Neural progenitor cell (in vitro differentiated cells): ENCODE measurements at regions not wholly inside any gene's neighbourhood (a gene's known extent, or its start where the extent isn't known, plus 50 kb on each side); places are given as distances from the start of the nearest gene placed in this dataset.
"Not testable (repeated sequence)": the region's sequence is repeated elsewhere in the genome, so short reads cannot be mapped to it uniquely, and the experiment has no call there.

ENCODE experiments used
- DNase-seq: peaks from one replicate; pipeline ENCODE4 v3.0.0-alpha.2; 2016; ENCODE audit warnings: low spot score
- H2AFZ ChIP-seq: fragments of 200-600 bp; sonication (generic); replicated peaks from 2 replicates; pipeline ENCODE4 v1.6.1; 2016; ENCODE audit warnings: antibody characterized with exemption
- H3F3A ChIP-seq: fragments of 200-600 bp; sonication (generic); 2 replicates; pipeline ENCODE4 v1.6.1; 2016; ENCODE audit warnings: antibody characterized with exemption, low read depth
- H3K27ac ChIP-seq: fragments of 200-600 bp; sonication (generic); 2 replicates; pipeline ENCODE4 v1.5.1; 2016; ENCODE audit warnings: mild to moderate bottlenecking
- H3K27me3 ChIP-seq: fragments of 200-600 bp; sonication (generic); 2 replicates; pipeline ENCODE4 v1.6.1; 2016; ENCODE audit warnings: mild to moderate bottlenecking, moderate library complexity
- H3K36me3 ChIP-seq: fragments of 200-600 bp; sonication (generic); 2 replicates; pipeline ENCODE4 v1.5.1; 2016
- H3K4me1 ChIP-seq: fragments of 200-600 bp; sonication (generic); 2 replicates; pipeline ENCODE4 v1.6.1; 2016; ENCODE audit warnings: mixed run types
- H3K4me2 ChIP-seq: fragments of 200-600 bp; sonication (generic); 2 replicates; pipeline ENCODE4 v1.6.1; 2016
- H3K4me3 ChIP-seq: fragments of 200-600 bp; sonication (generic); 2 replicates; pipeline ENCODE4 v1.5.1; 2016
- H3K79me2 ChIP-seq: fragments of 200-600 bp; sonication (generic); 2 replicates; pipeline ENCODE4 v1.6.1; 2016; ENCODE audit warnings: low read depth
- H3K9ac ChIP-seq: fragments of 200-600 bp; sonication (generic); 2 replicates; pipeline ENCODE4 v1.6.1; 2016
- H3K9me3 ChIP-seq: fragments of 200-600 bp; sonication (generic); 2 replicates; pipeline ENCODE4 v1.5.1; 2016; ENCODE audit warnings: low read depth
- H4K20me1 ChIP-seq: fragments of 200-600 bp; sonication (generic); 2 replicates; pipeline ENCODE4 v1.6.1; 2016; ENCODE audit warnings: low read depth
- H3K27ac Mint-ChIP-seq: 3 replicates; pipeline ENCODE4 v1.8.0; 2021; ENCODE audit warnings: mixed read lengths
- H3K27me3 Mint-ChIP-seq: 2 replicates; pipeline ENCODE4 v1.8.0; 2022; ENCODE audit warnings: low read depth, mild to moderate bottlenecking, inconsistent platforms, moderate library complexity, mixed read lengths; ENCODE audit not compliant: insufficient read depth
- H3K36me3 Mint-ChIP-seq: 3 replicates; pipeline ENCODE4 v1.8.0; 2021; ENCODE audit warnings: mixed read lengths
- H3K4me1 Mint-ChIP-seq: 3 replicates; pipeline ENCODE4 v1.8.0; 2021; ENCODE audit warnings: mixed read lengths
- H3K4me3 Mint-ChIP-seq: 3 replicates; pipeline ENCODE4 v1.8.0; 2021; ENCODE audit warnings: mild to moderate bottlenecking, moderate library complexity, mixed read lengths
- H3K9me3 Mint-ChIP-seq: 3 replicates; pipeline ENCODE4 v1.8.0; 2020; ENCODE audit warnings: mixed read lengths
- EZH2 ChIP-seq: fragments of 200-600 bp; sonication (generic); IDR thresholded peaks from 2 replicates; pipeline ENCODE4 v1.6.1; 2017; ENCODE audit warnings: antibody characterized with exemption, mild to moderate bottlenecking, moderate library complexity
- EZH2phosphoT487 ChIP-seq: fragments of 200-600 bp; sonication (generic); IDR thresholded peaks from 2 replicates; pipeline ENCODE4 v1.6.1; 2017; ENCODE audit warnings: antibody characterized with exemption
- TF ChIP-seq, protein P1 (sequence below): fragments of 200-600 bp; sonication (generic); IDR thresholded peaks from 2 replicates; pipeline ENCODE4 v1.5.1; 2017; ENCODE audit warnings: antibody characterized with exemption, mild to moderate bottlenecking

DNA sequence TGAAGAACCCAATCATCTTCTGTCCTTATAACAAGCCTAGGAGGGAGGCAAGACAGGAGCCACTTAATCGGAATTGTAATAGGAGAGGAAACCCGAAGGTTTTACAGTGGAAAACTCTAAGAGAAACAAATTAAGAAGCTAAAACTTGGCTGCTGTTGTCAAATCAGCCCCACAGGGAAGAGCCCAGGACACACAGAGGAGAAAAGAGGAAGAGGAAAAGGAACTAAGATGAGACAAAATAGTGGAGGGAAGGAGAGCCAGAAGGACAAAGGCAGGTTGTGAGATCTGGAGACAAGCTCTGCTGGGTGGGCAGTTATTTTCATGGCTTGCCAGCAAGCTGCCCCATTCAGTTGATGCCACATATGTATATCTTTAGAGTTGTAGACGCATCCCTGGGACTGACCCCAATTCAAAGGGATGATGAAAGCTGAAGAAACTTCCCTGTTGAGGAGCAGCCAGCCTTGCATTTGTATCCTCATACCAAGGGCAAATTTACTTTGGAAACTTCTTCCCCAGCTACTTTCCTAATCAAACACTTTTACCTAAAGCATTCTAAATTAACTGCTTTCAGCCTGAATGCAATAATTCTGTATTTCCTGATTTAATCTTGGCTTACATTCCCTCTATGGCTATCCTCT, 499.8 kb upstream of the MEIS1 start:
- H3K4me2 ChIP-seq: no peak overlapping the region
- TF ChIP-seq EZH2phosphoT487 (no peak), EZH2 (no peak)
- H3K79me2 ChIP-seq: no peaks in the 10 kb centered on the region
- H3K9me3 Mint-ChIP-seq: peaks cover 4% of the 10 kb centered on the region
- no peak overlapping the region for H3K27ac Mint-ChIP-seq
- H3K9ac ChIP-seq: no peak overlapping the region
- DNase-seq: no peak
- no peak overlapping the region for H2AFZ ChIP-seq
- H3K4me3 Mint-ChIP-seq: no peak overlapping the region
- peaks cover 10% of the 10 kb centered on the region for H3K4me1 Mint-ChIP-seq
- no peaks in the 10 kb centered on the region for H3F3A ChIP-seq
- peaks cover 5% of the 10 kb centered on the region for H3K27me3 Mint-ChIP-seq
- H3K9me3 ChIP-seq: no peaks in the 10 kb centered on the region
- H3K36me3 ChIP-seq: no peaks in the 10 kb centered on the region
- no peaks in the 10 kb centered on the region for H4K20me1 ChIP-seq
- H3K27me3 ChIP-seq: no peaks in the 10 kb centered on the region
- H3K36me3 Mint-ChIP-seq: no peaks in the 10 kb centered on the region
- no peak overlapping the region for H3K4me3 ChIP-seq
- no peak overlapping the region for H3K27ac ChIP-seq
- H3K4me1 ChIP-seq: no peaks in the 10 kb centered on the region

DNA sequence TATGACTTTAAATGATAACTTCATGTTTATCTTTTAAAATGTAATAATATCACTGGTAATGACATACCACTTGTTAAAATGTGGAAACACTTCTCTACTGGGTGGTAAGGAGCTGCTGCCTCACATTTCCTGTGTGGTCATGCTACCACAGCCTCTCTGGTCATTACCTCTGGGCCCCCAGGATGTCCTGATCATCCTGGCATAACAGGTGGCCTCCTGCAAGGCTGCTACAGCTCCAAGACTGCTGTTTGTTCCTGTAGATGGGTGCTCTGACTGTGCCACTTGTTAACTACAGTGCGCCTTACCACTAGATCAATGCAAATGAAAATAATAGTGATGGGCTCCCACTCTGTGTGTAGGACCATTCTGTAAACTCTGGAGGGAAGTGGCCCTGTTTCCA, 500.2 kb upstream of the SPRED2 start:
- H3K4me1 Mint-ChIP-seq: peaks cover 10% of the 10 kb centered on the region
- Histone ChIP-seq H3K27me3 (no peaks in the 10 kb centered on the region), H2AFZ (no peak overlapping the region), H3K9me3 (no peaks in the 10 kb centered on the region), H3K4me1 (no peaks in the 10 kb centered on the region), H3K79me2 (no peaks in the 10 kb centered on the region), H3K27ac (no peak overlapping the region), H3K4me3 (no peak overlapping the region), H3K36me3 (no peaks in the 10 kb centered on the region), H3K4me2 (no peak overlapping the region), H4K20me1 (no peaks in the 10 kb centered on the region), H3K9ac (no peak overlapping the region), H3F3A (no peaks in the 10 kb centered on the region)
- peaks cover 4% of the 10 kb centered on the region for H3K9me3 Mint-ChIP-seq
- no peak for DNase-seq
- no peak overlapping the region for H3K27ac Mint-ChIP-seq
- TF ChIP-seq EZH2phosphoT487: no peak
- TF ChIP-seq, protein P1, sequence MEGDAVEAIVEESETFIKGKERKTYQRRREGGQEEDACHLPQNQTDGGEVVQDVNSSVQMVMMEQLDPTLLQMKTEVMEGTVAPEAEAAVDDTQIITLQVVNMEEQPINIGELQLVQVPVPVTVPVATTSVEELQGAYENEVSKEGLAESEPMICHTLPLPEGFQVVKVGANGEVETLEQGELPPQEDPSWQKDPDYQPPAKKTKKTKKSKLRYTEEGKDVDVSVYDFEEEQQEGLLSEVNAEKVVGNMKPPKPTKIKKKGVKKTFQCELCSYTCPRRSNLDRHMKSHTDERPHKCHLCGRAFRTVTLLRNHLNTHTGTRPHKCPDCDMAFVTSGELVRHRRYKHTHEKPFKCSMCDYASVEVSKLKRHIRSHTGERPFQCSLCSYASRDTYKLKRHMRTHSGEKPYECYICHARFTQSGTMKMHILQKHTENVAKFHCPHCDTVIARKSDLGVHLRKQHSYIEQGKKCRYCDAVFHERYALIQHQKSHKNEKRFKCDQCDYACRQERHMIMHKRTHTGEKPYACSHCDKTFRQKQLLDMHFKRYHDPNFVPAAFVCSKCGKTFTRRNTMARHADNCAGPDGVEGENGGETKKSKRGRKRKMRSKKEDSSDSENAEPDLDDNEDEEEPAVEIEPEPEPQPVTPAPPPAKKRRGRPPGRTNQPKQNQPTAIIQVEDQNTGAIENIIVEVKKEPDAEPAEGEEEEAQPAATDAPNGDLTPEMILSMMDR: no peak
- TF ChIP-seq EZH2: no peak
- H3K27me3 Mint-ChIP-seq: peaks cover 7% of the 10 kb centered on the region
- no peaks in the 10 kb centered on the region for H3K36me3 Mint-ChIP-seq
- no peak overlapping the region for H3K4me3 Mint-ChIP-seq

DNA sequence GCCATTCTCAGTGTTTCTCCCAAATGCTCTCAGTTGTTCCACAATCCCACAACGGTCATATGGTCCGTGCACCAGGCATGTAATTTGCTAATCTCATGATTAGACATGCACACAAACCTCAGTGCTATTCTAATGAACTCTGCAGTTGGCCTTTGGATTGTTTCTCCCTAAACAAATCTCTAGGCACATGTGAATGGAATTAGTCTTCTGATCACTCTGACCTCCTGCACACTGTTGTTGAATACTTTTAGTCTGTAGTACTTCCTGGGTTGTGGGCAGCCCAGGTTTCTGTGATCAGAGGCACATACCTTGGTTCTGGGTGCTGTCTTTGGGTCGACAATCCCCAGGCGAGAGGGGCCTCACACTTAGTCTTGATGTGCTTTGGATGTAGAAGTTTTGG, 498.7 kb upstream of the SPRED2 start:
- peaks cover 10% of the 10 kb centered on the region for H3K4me1 Mint-ChIP-seq
- Histone ChIP-seq H2AFZ (no peak overlapping the region), H3K36me3 (no peaks in the 10 kb centered on the region), H3K4me3 (no peak overlapping the region), H3K9ac (no peak overlapping the region), H4K20me1 (no peaks in the 10 kb centered on the region), H3K4me2 (no peak overlapping the region), H3K4me1 (no peaks in the 10 kb centered on the region), H3K27ac (no peak overlapping the region), H3K27me3 (no peaks in the 10 kb centered on the region), H3F3A (no peaks in the 10 kb centered on the region), H3K79me2 (no peaks in the 10 kb centered on the region), H3K9me3 (no peaks in the 10 kb centered on the region)
- no peak for DNase-seq
- H3K27ac Mint-ChIP-seq: no peak overlapping the region
- H3K9me3 Mint-ChIP-seq: peaks cover 7% of the 10 kb centered on the region
- peaks cover 9% of the 10 kb centered on the region for H3K27me3 Mint-ChIP-seq
- no peak overlapping the region for H3K4me3 Mint-ChIP-seq
- TF ChIP-seq EZH2phosphoT487 (no peak), EZH2 (no peak)
- TF ChIP-seq, protein P1: no peak
- no peaks in the 10 kb centered on the region for H3K36me3 Mint-ChIP-seq

DNA sequence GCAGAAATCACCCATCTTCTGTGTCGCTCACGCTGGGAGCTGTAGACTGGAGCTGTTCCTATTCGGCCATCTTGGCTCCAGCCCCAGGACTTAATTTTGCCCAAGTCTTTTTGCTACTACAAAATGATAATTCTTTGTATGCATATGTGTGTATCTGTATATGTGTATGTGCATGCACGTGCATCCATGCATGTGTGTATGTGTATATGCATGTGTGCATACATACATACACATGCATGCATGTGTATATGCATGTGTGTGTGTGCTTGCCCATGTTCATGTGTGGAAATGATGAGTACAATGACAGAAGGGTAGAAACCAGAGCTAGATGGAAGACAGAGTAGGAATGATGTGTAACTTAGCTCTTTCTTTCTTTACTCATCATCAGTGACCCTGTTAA, 497.9 kb upstream of the SPRED2 start:
- Histone ChIP-seq H3K27ac (no peak overlapping the region), H3K4me3 (no peak overlapping the region), H3K4me2 (no peak overlapping the region), H2AFZ (no peak overlapping the region), H3K9ac (no peak overlapping the region), H3K36me3 (no peaks in the 10 kb centered on the region), H4K20me1 (no peaks in the 10 kb centered on the region), H3K4me1 (no peaks in the 10 kb centered on the region), H3F3A (no peaks in the 10 kb centered on the region), H3K9me3 (no peaks in the 10 kb centered on the region), H3K79me2 (no peaks in the 10 kb centered on the region), H3K27me3 (no peaks in the 10 kb centered on the region)
- peaks cover 6% of the 10 kb centered on the region for H3K27me3 Mint-ChIP-seq
- peaks cover 10% of the 10 kb centered on the region for H3K4me1 Mint-ChIP-seq
- DNase-seq: no peak
- H3K27ac Mint-ChIP-seq: no peak overlapping the region
- peaks cover 7% of the 10 kb centered on the region for H3K9me3 Mint-ChIP-seq
- TF ChIP-seq EZH2phosphoT487 (no peak), EZH2 (no peak)
- TF ChIP-seq, protein P1: no peak
- no peak overlapping the region for H3K4me3 Mint-ChIP-seq
- no peaks in the 10 kb centered on the region for H3K36me3 Mint-ChIP-seq

DNA sequence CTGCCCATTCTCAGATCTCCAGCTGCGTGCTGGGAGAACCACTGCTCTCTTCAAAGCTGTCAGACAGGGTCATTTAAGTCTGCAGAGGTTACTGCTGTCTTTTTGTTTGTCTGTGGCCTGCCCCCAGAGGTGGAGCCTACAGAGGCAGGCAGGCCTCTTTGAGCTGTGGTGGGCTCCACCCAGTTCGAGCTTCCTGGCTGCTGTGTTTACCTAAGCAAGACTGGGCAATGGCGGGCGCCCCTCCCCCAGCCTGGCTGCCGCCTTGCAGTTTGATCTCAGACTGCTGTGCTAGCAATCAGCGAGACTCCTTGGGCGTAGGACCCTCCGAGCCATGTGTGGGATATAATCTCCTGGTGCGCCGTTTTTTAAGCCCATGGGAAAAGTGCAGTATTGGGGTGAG, 497.3 kb upstream of the SPRED2 start:
- H3K27ac Mint-ChIP-seq, H3K9me3 Mint-ChIP-seq, H3K4me3 Mint-ChIP-seq, H3F3A ChIP-seq, H2AFZ ChIP-seq, H3K4me1 ChIP-seq, H3K9me3 ChIP-seq, H3K36me3 Mint-ChIP-seq, H3K36me3 ChIP-seq, H3K27me3 Mint-ChIP-seq, H3K27me3 ChIP-seq, H3K9ac ChIP-seq, H3K4me2 ChIP-seq, H4K20me1 ChIP-seq, H3K27ac ChIP-seq, H3K79me2 ChIP-seq, H3K4me3 ChIP-seq, DNase-seq: not testable (repeated sequence)
- peaks cover 10% of the 10 kb centered on the region for H3K4me1 Mint-ChIP-seq
